ENCODE measurements at regions not wholly inside any gene's neighbourhood (a gene's known extent, or its start where the extent isn't known, plus 50 kb on each side); places are given as distances from the start of the nearest gene placed in this dataset.

GRCh38 chr11:100498780-100499179 lies 188.3 kb upstream of the ARHGAP42 start:
- TF ChIP-seq CTCF (IDR thresholded peaks at IDR 0.05) (no peak), ZFX (IDR thresholded peaks at IDR 0.05; ENCODE audit: borderline replicate concordance) (no peak)

Data from 22Rv1 (cell line).